Ishikawa (cell line): ENCODE measurements at regions not wholly inside any gene's neighbourhood (a gene's known extent, or its start where the extent isn't known, plus 50 kb on each side); places are given as distances from the start of the nearest gene placed in this dataset.

Source experiments
- CEBPB ChIP-seq: IDR thresholded peaks from 2 replicates; pipeline ENCODE4 v1.6.1; 2012
- CREB1 ChIP-seq: IDR thresholded peaks from 2 replicates; pipeline ENCODE4 v1.6.1; 2012; ENCODE audit warnings: low read depth
- EGR1 ChIP-seq: IDR thresholded peaks from 2 replicates; pipeline ENCODE4 v1.6.1; 2012
- EP300 ChIP-seq: IDR thresholded peaks from 2 replicates; pipeline ENCODE4 v1.6.1; 2012; ENCODE audit warnings: borderline replicate concordance
- FOXM1 ChIP-seq: IDR thresholded peaks from 2 replicates; pipeline ENCODE4 v1.6.1; 2012; ENCODE audit warnings: low read depth, borderline replicate concordance
- MAX ChIP-seq: IDR thresholded peaks from 2 replicates; pipeline ENCODE4 v1.6.1; 2012
- NFIC ChIP-seq: IDR thresholded peaks from 2 replicates; pipeline ENCODE4 v1.6.1; 2012
- RAD21 ChIP-seq: IDR thresholded peaks from 2 replicates; pipeline ENCODE4 v1.6.1; 2012; ENCODE audit warnings: low read depth
- REST ChIP-seq: IDR thresholded peaks from 2 replicates; pipeline ENCODE4 v1.6.1; 2012; ENCODE audit warnings: low read depth, mild to moderate bottlenecking
- TAF1 ChIP-seq: IDR thresholded peaks from 2 replicates; pipeline ENCODE4 v1.6.1; 2012; ENCODE audit warnings: low read depth, mild to moderate bottlenecking
- TCF12 ChIP-seq: IDR thresholded peaks from 2 replicates; pipeline ENCODE4 v1.6.1; 2012; ENCODE audit warnings: low read depth
- TEAD4 ChIP-seq: IDR thresholded peaks from 2 replicates; pipeline ENCODE4 v1.6.1; 2012
- USF1 ChIP-seq: IDR thresholded peaks from 2 replicates; pipeline ENCODE4 v1.6.1; 2012
- YY1 ChIP-seq: IDR thresholded peaks from 2 replicates; pipeline ENCODE4 v1.6.1; 2012; ENCODE audit warnings: low read depth
- ZBTB7A ChIP-seq: IDR thresholded peaks from 2 replicates; pipeline ENCODE4 v1.6.1; 2012; ENCODE audit warnings: low read depth

GRCh38 chr1:198947456-198947855 lies 308.6 kb downstream of the PTPRC start:
- TF ChIP-seq EP300 = no peak
- TF ChIP-seq EGR1 = no peak

GRCh38 chr1:198948895-198949659 lies 310.2 kb downstream of the PTPRC start:
- no peak for TF ChIP-seq TCF12
- TF ChIP-seq EP300 = no peak
- TF ChIP-seq MAX = no peak
- TF ChIP-seq TEAD4 = no peak
- TF ChIP-seq CEBPB = no peak
- no peak for TF ChIP-seq EGR1
- no peak for TF ChIP-seq YY1
- no peak for TF ChIP-seq ZBTB7A
- no peak for TF ChIP-seq CREB1
- TF ChIP-seq TAF1 = no peak

- TF ChIP-seq RAD21 = no peak
- TF ChIP-seq USF1 = no peak
These were observed 311.2 kb downstream of the PTPRC start for GRCh38 chr1:198950036-198950435.

- TF ChIP-seq RAD21 = no peak
- no peak for TF ChIP-seq YY1
- TF ChIP-seq FOXM1 = no peak
- no peak for TF ChIP-seq ZBTB7A
- TF ChIP-seq CREB1 = no peak
These were observed 316.2 kb downstream of the PTPRC start for GRCh38 chr1:198955085-198955484.

GRCh38 chr1:198957044-198957443 lies 318.2 kb downstream of the PTPRC start:
- TF ChIP-seq USF1 (no peak), EP300 (no peak), CREB1 (no peak), NFIC (no peak), TEAD4 (no peak), REST (no peak), YY1 (no peak), RAD21 (no peak), FOXM1 (no peak), TAF1 (no peak), MAX (no peak), ZBTB7A (no peak), TCF12 (no peak), CEBPB (no peak), EGR1 (no peak)

GRCh38 chr1:198959032-198959431 lies 320.2 kb downstream of the PTPRC start:
- TF ChIP-seq TEAD4 (no peak), FOXM1 (no peak), RAD21 (no peak), REST (no peak)

- TF ChIP-seq CREB1 = no peak
- TF ChIP-seq NFIC = no peak
These were observed 320.8 kb downstream of the PTPRC start for GRCh38 chr1:198959676-198960075.
